Hepatocyte (in vitro differentiated cells): ENCODE measurements at regions not wholly inside any gene's neighbourhood (a gene's known extent, or its start where the extent isn't known, plus 50 kb on each side); places are given as distances from the start of the nearest gene placed in this dataset.

Experiments used
- CTCF ChIP-seq: fragments of 200-600 bp; sonication (generic); IDR thresholded peaks from 2 replicates; pipeline ENCODE4 v1.5.1; 2016; ENCODE audit warnings: antibody characterized with exemption, mild to moderate bottlenecking; ENCODE audit not compliant: poor library complexity
- EZH2 ChIP-seq: fragments of 200-600 bp; sonication (generic); IDR thresholded peaks from 2 replicates; pipeline ENCODE4 v1.6.1; 2016; ENCODE audit warnings: antibody characterized with exemption, mild to moderate bottlenecking, borderline replicate concordance
- EZH2phosphoT487 ChIP-seq: fragments of 200-600 bp; sonication (generic); IDR thresholded peaks from one replicate; pipeline ENCODE4 v1.6.1; 2018; ENCODE audit warnings: antibody characterized with exemption, mild to moderate bottlenecking, low read depth, moderate library complexity; ENCODE audit not compliant: unreplicated experiment, severe bottlenecking

- TF ChIP-seq CTCF (no peak), EZH2phosphoT487 (no peak), EZH2 (no peak)
These were observed 271.8 kb downstream of the ZNF608 start for GRCh38 chr5:124474528-124475215.
